ENCODE measurements at regions not wholly inside any gene's neighbourhood (a gene's known extent, or its start where the extent isn't known, plus 50 kb on each side); places are given as distances from the start of the nearest gene placed in this dataset.

GRCh38 chr4:170398218-170398617, 308.5 kb upstream of the AADAT start:
- Histone ChIP-seq H3K27ac (no peak overlapping the region), H3K4me1 (no peaks in the 10 kb centered on the region), H3K9me3 (peaks cover 0 to 10% (median 0%) of the 10 kb centered on the region in 4 donors), H3K27me3 (no peaks in the 10 kb centered on the region), H3K36me3 (no peaks in the 10 kb centered on the region), H3K4me3 (no peak overlapping the region)
- no peak for DNase-seq
- TF ChIP-seq CTCF (IDR thresholded peaks at IDR 0.05), result no peak
- no peak for TF ChIP-seq EP300 (IDR thresholded peaks at IDR 0.05)
- TF ChIP-seq POLR2AphosphoS5 (IDR thresholded peaks at IDR 0.05), result no peak
- no peak for TF ChIP-seq POLR2A (IDR thresholded peaks at IDR 0.05)
- intact Hi-C loops (cut with DNase I; ENCODE audit: low total_unique reads), result no loop called here

- Histone ChIP-seq H3K4me3 (no peak overlapping the region), H3K4me1 (no peaks in the 10 kb centered on the region), H3K36me3 (no peaks in the 10 kb centered on the region), H3K9me3 (no peaks in the 10 kb centered on the region), H3K27me3 (no peaks in the 10 kb centered on the region), H3K27ac (no peak overlapping the region)
- WGBS, 5 donors, result 74 to 88% (median 80%) methylated on average over 2 of the region's 2 CpGs
- intact Hi-C loops (cut with DNase I; ENCODE audit: low total_unique reads), result no loop called here
- TF ChIP-seq POLR2A (IDR thresholded peaks at IDR 0.05) (no peak), EP300 (IDR thresholded peaks at IDR 0.05) (no peak), POLR2AphosphoS5 (IDR thresholded peaks at IDR 0.05) (no peak), CTCF (IDR thresholded peaks at IDR 0.05) (no peak)
- no peak for DNase-seq
These were observed 306.0 kb upstream of the AADAT start for GRCh38 chr4:170395773-170396172.

- Histone ChIP-seq H3K4me3 (no peak overlapping the region), H3K9me3 (no peaks in the 10 kb centered on the region), H3K27ac (no peak overlapping the region), H3K36me3 (no peaks in the 10 kb centered on the region), H3K4me1 (no peaks in the 10 kb centered on the region), H3K27me3 (no peaks in the 10 kb centered on the region)
- DNase-seq, result no peak
- TF ChIP-seq CTCF (IDR thresholded peaks at IDR 0.05) (no peak), EP300 (IDR thresholded peaks at IDR 0.05) (no peak), POLR2AphosphoS5 (IDR thresholded peaks at IDR 0.05) (no peak), POLR2A (IDR thresholded peaks at IDR 0.05) (no peak)
- intact Hi-C loops (cut with DNase I; ENCODE audit: low total_unique reads), result no loop called here
- WGBS, 5 donors, result 51 to 66% (median 56%) methylated on average over 4 of the region's 4 CpGs
These were observed 301.4 kb upstream of the AADAT start for GRCh38 chr4:170391066-170391740.

- WGBS, 5 donors, result 38 to 47% (median 46%) methylated on average over 5 of the region's 5 CpGs
These were observed 299.7 kb upstream of the AADAT start for GRCh38 chr4:170389411-170389810.

More at GRCh38 chr4:170389411-170389810, 299.7 kb upstream of the AADAT start:
- no peak for DNase-seq
- Histone ChIP-seq H3K4me1 (no peaks in the 10 kb centered on the region), H3K27me3 (no peaks in the 10 kb centered on the region), H3K4me3 (no peak overlapping the region), H3K27ac (no peak overlapping the region), H3K36me3 (no peaks in the 10 kb centered on the region), H3K9me3 (peaks cover 0 to 10% (median 7%) of the 10 kb centered on the region in 4 donors)
- TF ChIP-seq POLR2A (IDR thresholded peaks at IDR 0.05) (no peak), EP300 (IDR thresholded peaks at IDR 0.05) (no peak), CTCF (IDR thresholded peaks at IDR 0.05) (no peak), POLR2AphosphoS5 (IDR thresholded peaks at IDR 0.05) (no peak)
- intact Hi-C loops (cut with DNase I; ENCODE audit: low total_unique reads), result no loop called here
